Mesenchymal stem cell (in vitro differentiated cells and primary cell): ENCODE measurements at regions not wholly inside any gene's neighbourhood (a gene's known extent, or its start where the extent isn't known, plus 50 kb on each side); places are given as distances from the start of the nearest gene placed in this dataset.

ENCODE experiments used
- DNase-seq: peaks from one replicate; pipeline ENCODE4 v3.0.0-alpha.2; 2013
- H2AFZ ChIP-seq: one replicate; pipeline ENCODE4 v1.6.1; 2013; ENCODE audit warnings: low read depth, mild to moderate bottlenecking, control low read depth, inconsistent platforms, low read length, moderate library complexity
- H2AK5ac ChIP-seq: 2 replicates; pipeline ENCODE4 v1.6.1; 2013; ENCODE audit warnings: low read length, moderate library complexity, mild to moderate bottlenecking, inconsistent platforms; ENCODE audit not compliant: severe bottlenecking
- H2BK120ac ChIP-seq: one replicate; pipeline ENCODE4 v1.6.1; 2013; ENCODE audit warnings: low read depth, mild to moderate bottlenecking, inconsistent platforms, low read length, moderate library complexity
- H2BK12ac ChIP-seq, 2 experiments: one replicate each; pipeline ENCODE4 v1.6.1; 2013; ENCODE audit warnings: inconsistent platforms in 2 of 2, low read length in 2 of 2, mild to moderate bottlenecking in 2 of 2, moderate library complexity in 2 of 2, control low read depth in 1 of 2
- H2BK15ac ChIP-seq: one replicate; pipeline ENCODE4 v1.6.1; 2013; ENCODE audit warnings: mild to moderate bottlenecking, low read depth, inconsistent platforms; ENCODE audit not compliant: poor library complexity, severe bottlenecking
- H2BK5ac ChIP-seq: 2 replicates; pipeline ENCODE4 v1.6.1; 2013; ENCODE audit warnings: low read depth, mild to moderate bottlenecking, low read length, control low read depth, inconsistent platforms; ENCODE audit not compliant: poor library complexity, severe bottlenecking
- H3K14ac ChIP-seq, 2 experiments: one replicate each; pipeline ENCODE4 v1.6.1; 2013; ENCODE audit warnings: inconsistent platforms in 2 of 2, low read length in 2 of 2, control low read depth in 1 of 2, mild to moderate bottlenecking in 1 of 2, moderate library complexity in 1 of 2
- H3K18ac ChIP-seq, 2 experiments: one replicate each; pipeline ENCODE4 v1.6.1; 2013; ENCODE audit warnings: inconsistent platforms in 2 of 2, low read length in 2 of 2, control low read depth in 1 of 2, low read depth in 1 of 2, mild to moderate bottlenecking in 1 of 2
- H3K23ac ChIP-seq, 2 experiments: one replicate each; pipeline ENCODE4 v1.6.1; 2013; ENCODE audit warnings: inconsistent platforms in 2 of 2, low read length in 2 of 2, mild to moderate bottlenecking in 2 of 2, moderate library complexity in 2 of 2, control low read depth in 1 of 2
- H3K27ac ChIP-seq: 2 replicates; pipeline ENCODE4 v1.5.1; 2013; ENCODE audit warnings: mild to moderate bottlenecking, moderate library complexity, low read length, control low read depth, inconsistent platforms; ENCODE audit not compliant: poor library complexity, severe bottlenecking
- H3K27me3 ChIP-seq, 2 experiments: 2 replicates each; pipeline versions ENCODE4 v1.6.1 to v1.7.0; 2013; ENCODE audit warnings: low read length in 2 of 2, mild to moderate bottlenecking in 2 of 2, moderate library complexity in 2 of 2, control low read depth in 1 of 2, inconsistent platforms in 1 of 2; ENCODE audit not compliant: control insufficient read depth in 1 of 2, insufficient read depth in 1 of 2
- H3K36me3 ChIP-seq, 2 experiments: 2 replicates each; pipeline versions ENCODE4 v1.6.1 to v1.7.0; 2013; ENCODE audit warnings: low read length in 2 of 2, control low read depth in 1 of 2, inconsistent platforms in 1 of 2, low read depth in 1 of 2, mild to moderate bottlenecking in 1 of 2; ENCODE audit not compliant: insufficient read depth in 2 of 2, control insufficient read depth in 1 of 2
- H3K4ac ChIP-seq, 2 experiments: one replicate each; pipeline ENCODE4 v1.6.1; 2013; ENCODE audit warnings: inconsistent platforms in 2 of 2, low read length in 2 of 2, mild to moderate bottlenecking in 2 of 2, moderate library complexity in 2 of 2, control low read depth in 1 of 2, low read depth in 1 of 2
- H3K4me1 ChIP-seq: 2 replicates; pipeline ENCODE4 v1.6.1; 2013; ENCODE audit warnings: low read depth, low read length, control low read depth; ENCODE audit not compliant: control insufficient read depth, insufficient read depth
- H3K4me2 ChIP-seq: 2 replicates; pipeline ENCODE4 v1.6.1; 2013; ENCODE audit warnings: low read length, mild to moderate bottlenecking, inconsistent platforms; ENCODE audit not compliant: poor library complexity, severe bottlenecking
- H3K4me3 ChIP-seq, 2 experiments: 2 replicates each; pipeline versions ENCODE4 v1.5.1 to v1.7.0; 2013; ENCODE audit warnings: low read length in 2 of 2, mild to moderate bottlenecking in 2 of 2, control low read depth in 1 of 2, low read depth in 1 of 2; ENCODE audit not compliant: insufficient read depth in 1 of 2
- H3K79me1 ChIP-seq: replicated peaks from 2 replicates; pipeline ENCODE4 v1.6.1; 2013; ENCODE audit warnings: mild to moderate bottlenecking, control low read depth, low read length, inconsistent platforms; ENCODE audit not compliant: poor library complexity, severe bottlenecking
- H3K9ac ChIP-seq: 2 replicates; pipeline ENCODE4 v1.7.0; 2013; ENCODE audit warnings: mild to moderate bottlenecking, low read length, moderate library complexity
- H3K9me3 ChIP-seq: 2 replicates; pipeline ENCODE4 v1.7.0; 2013; ENCODE audit warnings: mild to moderate bottlenecking, low read length; ENCODE audit not compliant: control insufficient read depth
- H4K8ac ChIP-seq: one replicate; pipeline ENCODE4 v1.6.1; 2013; ENCODE audit warnings: inconsistent platforms, mild to moderate bottlenecking, low read length, moderate library complexity
- H4K91ac ChIP-seq: one replicate; pipeline ENCODE4 v1.6.1; 2013; ENCODE audit warnings: mild to moderate bottlenecking, low read length, inconsistent platforms
- WGBS: methylation state at CpG from one replicate; pipeline ENCODE4 v1.1.7; 2013; ENCODE audit warnings: mixed read lengths; 5-methylcytosine and 5-hydroxymethylcytosine counted together

DNA sequence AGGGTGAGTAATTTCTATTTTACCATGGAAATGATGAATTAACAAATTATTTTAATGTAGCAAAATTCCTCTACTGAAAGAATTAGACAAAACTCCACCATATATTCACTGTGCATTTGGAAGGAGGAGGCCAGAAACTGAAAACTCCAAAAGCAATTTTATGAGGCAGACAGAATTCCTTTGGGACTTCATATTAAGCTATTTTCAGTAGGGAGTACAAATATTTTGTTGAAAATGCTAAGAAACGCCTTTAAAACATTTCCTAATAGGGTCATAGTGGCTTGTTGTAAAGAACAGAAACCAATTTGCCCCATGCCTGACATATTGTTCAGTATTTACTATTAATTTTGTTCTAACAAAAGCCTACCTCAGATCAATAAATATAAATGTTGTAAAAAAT, 117.8 kb downstream of the TES start:
- Histone ChIP-seq H3K4me1 (no peaks in the 10 kb centered on the region), H3K14ac (no peak overlapping the region), H4K91ac (no peak overlapping the region), H3K9ac (peak overlapping the region; percentile 20), H2AFZ (no peak overlapping the region), H3K27me3 (no peaks in the 10 kb centered on the region), H3K23ac (no peak overlapping the region), H2BK12ac (no peak overlapping the region), H3K9me3 (peaks cover 6% of the 10 kb centered on the region), H2BK15ac (no peak overlapping the region), H3K36me3 (no peaks in the 10 kb centered on the region), H2BK120ac (no peak overlapping the region), H4K8ac (no peak overlapping the region), H3K18ac (no peak overlapping the region), H2AK5ac (no peak overlapping the region), H3K27ac (peak overlapping the region; percentile 77), H3K4me2 (no peak overlapping the region), H3K4ac (no peak overlapping the region), H2BK5ac (no peak overlapping the region), H3K4me3 (no peak overlapping the region), H3K79me1 (peaks cover 2% of the 10 kb centered on the region)
- no CpG with 5 or more reads among the region's 1 CpG for WGBS
- DNase-seq, result peak; percentile 66

DNA sequence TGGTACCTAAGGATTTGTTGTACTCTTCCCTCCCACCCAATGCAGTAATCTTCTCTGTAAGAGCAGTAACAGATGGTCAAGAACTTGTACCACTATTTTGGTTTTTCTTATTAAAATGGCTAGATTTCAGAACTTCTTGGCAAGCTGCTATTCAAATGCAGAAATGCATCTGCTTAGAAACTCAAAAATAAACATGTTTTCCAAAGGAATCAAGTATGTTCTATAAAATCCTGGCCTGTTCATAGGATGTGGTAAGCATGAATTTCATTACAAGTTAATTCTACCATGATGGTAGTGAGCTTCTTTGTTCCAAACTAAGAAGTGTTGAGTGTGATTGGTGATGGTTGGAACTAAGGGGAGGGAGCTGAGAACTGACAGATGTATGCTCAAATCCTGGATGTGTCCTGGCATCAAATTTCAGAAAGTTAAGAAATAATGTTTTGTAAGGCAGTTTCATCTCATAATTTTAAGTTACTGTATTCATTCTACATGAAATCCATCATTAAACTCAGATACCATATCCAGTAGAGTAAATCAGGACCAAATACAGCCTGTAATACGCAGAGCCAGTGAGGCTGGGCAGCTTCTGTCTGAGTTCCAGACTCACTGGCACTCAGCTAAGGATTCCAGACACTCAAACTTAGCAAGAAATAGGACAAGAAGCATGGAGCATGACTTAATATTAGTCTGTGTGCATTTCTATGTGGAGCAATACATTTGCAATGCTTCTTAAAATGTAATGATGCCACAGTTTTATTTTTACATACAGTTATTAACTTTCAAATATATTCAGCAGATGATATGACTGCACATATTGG, 119.6 kb downstream of the TES start:
- H2AFZ ChIP-seq, result no peak overlapping the region
- no peak for DNase-seq

DNA sequence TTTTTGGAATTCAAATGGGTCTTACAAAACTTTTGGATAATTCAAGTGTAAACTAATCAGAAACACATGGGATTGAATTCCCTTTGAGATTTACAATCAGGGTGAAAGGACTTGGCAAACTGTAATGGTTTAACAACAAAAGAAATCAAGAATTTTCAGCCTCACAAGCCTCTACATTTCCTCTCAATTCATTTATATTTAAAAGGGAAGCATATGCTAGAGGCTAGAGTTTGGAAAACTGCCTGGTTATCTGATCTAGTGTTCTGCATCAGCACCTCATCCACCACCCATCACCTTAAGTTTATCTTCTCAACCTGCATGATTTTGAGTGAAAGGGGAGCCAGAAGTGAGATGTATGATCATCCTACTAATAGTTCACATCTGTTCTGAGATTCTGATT, 120.7 kb downstream of the TES start:
- no peak overlapping the region for H4K91ac ChIP-seq

More for the DNA sequence above, 119.6 kb downstream of the TES start:
- Histone ChIP-seq H3K4me1 (no peaks in the 10 kb centered on the region), H2BK12ac (no peak overlapping the region), H3K4me2 (no peak overlapping the region), H3K23ac (no peak overlapping the region), H2BK120ac (no peak overlapping the region), H3K18ac (peak overlapping the region in 1 of 2 experiments; percentile 14), H2AK5ac (no peak overlapping the region), H2BK5ac (no peak overlapping the region), H3K4ac (no peak overlapping the region), H3K79me1 (peaks cover 2% of the 10 kb centered on the region), H4K91ac (no peak overlapping the region), H3K9me3 (peaks cover 6% of the 10 kb centered on the region), H3K4me3 (no peak overlapping the region), H3K14ac (no peak overlapping the region), H3K9ac (no peak overlapping the region), H3K27me3 (no peaks in the 10 kb centered on the region), H4K8ac (no peak overlapping the region), H3K27ac (no peak overlapping the region), H3K36me3 (no peaks in the 10 kb centered on the region), H2BK15ac (no peak overlapping the region)
- WGBS, result 94% methylated on average over 1 of the region's 1 CpG

DNA sequence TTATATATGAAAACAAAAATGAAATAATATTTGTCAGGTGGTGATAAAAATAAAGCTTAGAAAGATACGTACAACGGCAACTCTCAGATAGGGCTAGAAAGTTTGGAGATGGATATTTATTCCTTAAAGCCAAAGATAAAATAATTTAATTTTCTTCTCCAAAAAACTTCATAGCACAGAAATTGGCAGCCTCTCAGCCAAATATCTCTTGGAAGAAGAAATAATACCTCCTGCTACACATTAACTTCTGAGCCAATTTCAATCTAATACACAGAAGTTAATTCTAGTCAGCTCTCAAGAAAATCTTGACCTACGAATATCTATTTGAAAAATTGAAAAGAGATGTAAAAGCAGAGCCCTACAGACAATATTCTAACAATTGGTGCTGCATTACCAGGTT, 122.4 kb downstream of the TES start:
- H2BK12ac ChIP-seq, result no peak overlapping the region
- H3K9me3 ChIP-seq, result peaks cover 6% of the 10 kb centered on the region
- no peak overlapping the region for H3K9ac ChIP-seq
- no peak overlapping the region for H3K14ac ChIP-seq
- no peak overlapping the region for H2BK120ac ChIP-seq
- 100% methylated on average over 1 of the region's 3 CpGs for WGBS
- H3K18ac ChIP-seq, result no peak overlapping the region
- no peak overlapping the region for H4K8ac ChIP-seq
- H3K4me3 ChIP-seq, result no peak overlapping the region
- no peaks in the 10 kb centered on the region for H3K27me3 ChIP-seq
- DNase-seq, result no peak
- no peak overlapping the region for H2BK15ac ChIP-seq
- H2AFZ ChIP-seq, result no peak overlapping the region
- H3K27ac ChIP-seq, result no peak overlapping the region
- H3K36me3 ChIP-seq, result no peaks in the 10 kb centered on the region
- no peaks in the 10 kb centered on the region for H3K4me1 ChIP-seq
- H4K91ac ChIP-seq, result no peak overlapping the region
- no peak overlapping the region for H2AK5ac ChIP-seq
- H2BK5ac ChIP-seq, result no peak overlapping the region
- no peaks in the 10 kb centered on the region for H3K79me1 ChIP-seq
- no peak overlapping the region for H3K23ac ChIP-seq
- H3K4ac ChIP-seq, result no peak overlapping the region
- no peak overlapping the region for H3K4me2 ChIP-seq

More for the DNA sequence above, 120.7 kb downstream of the TES start:
- Histone ChIP-seq H3K4me2 (no peak overlapping the region), H2BK5ac (no peak overlapping the region), H3K36me3 (no peaks in the 10 kb centered on the region), H3K4me1 (no peaks in the 10 kb centered on the region), H2BK15ac (no peak overlapping the region), H3K18ac (no peak overlapping the region), H3K27me3 (no peaks in the 10 kb centered on the region), H3K27ac (no peak overlapping the region), H2BK120ac (no peak overlapping the region), H3K23ac (no peak overlapping the region), H4K8ac (no peak overlapping the region), H3K79me1 (peaks cover 2% of the 10 kb centered on the region), H3K9me3 (peaks cover 6% of the 10 kb centered on the region), H3K14ac (no peak overlapping the region), H3K4me3 (no peak overlapping the region), H2AFZ (no peak overlapping the region), H2AK5ac (no peak overlapping the region), H3K4ac (no peak overlapping the region), H2BK12ac (no peak overlapping the region), H3K9ac (no peak overlapping the region)
- DNase-seq, result no peak
